WTC11 (cell line): ENCODE measurements at regions not wholly inside any gene's neighbourhood (a gene's known extent, or its start where the extent isn't known, plus 50 kb on each side); places are given as distances from the start of the nearest gene placed in this dataset.

ENCODE experiments used
- ATAC-seq: fragments of 200-7000 bp; cut with Tn5 transposase; 2 replicates; pipeline ENCODE4 v1.10.0; 2021; ENCODE audit warnings: mild to moderate bottlenecking, moderate library complexity
- CTCF ChIA-PET: fragments of 300-600 bp; sonication (Branson Sonifier 250); formaldehyde crosslinking; loops from one replicate; lab custom pipeline; 2021; ENCODE audit warnings: antibody characterized with exemption; lab: Charles Lee
- POLR2A ChIA-PET: fragments of 350-600 bp; sonication (Branson Sonifier 250); formaldehyde crosslinking; loops from one replicate; lab custom pipeline; 2021; ENCODE audit warnings: antibody characterized with exemption; lab: Charles Lee
- DNase-seq: peaks from one replicate; pipeline ENCODE4 v3.0.0; 2021; ENCODE audit warnings: low spot score
- H3K27ac Mint-ChIP-seq: 2 replicates; pipeline ENCODE4 v1.8.0; 2021; ENCODE audit warnings: mixed read lengths
- H3K27me3 Mint-ChIP-seq: 2 replicates; pipeline ENCODE4 v1.8.0; 2021; ENCODE audit warnings: low read depth, mild to moderate bottlenecking, moderate library complexity, mixed read lengths
- H3K36me3 Mint-ChIP-seq: 2 replicates; pipeline ENCODE4 v1.8.0; 2021; ENCODE audit warnings: mixed read lengths
- H3K4me1 Mint-ChIP-seq: 2 replicates; pipeline ENCODE4 v1.8.0; 2022; ENCODE audit warnings: mixed read lengths
- H3K4me3 Mint-ChIP-seq: 2 replicates; pipeline ENCODE4 v1.8.0; 2021; ENCODE audit warnings: mild to moderate bottlenecking, moderate library complexity, mixed read lengths
- H3K9me3 Mint-ChIP-seq: 2 replicates; pipeline ENCODE4 v1.8.0; 2021; ENCODE audit warnings: mixed read lengths
- ATF1 ChIP-seq: sonication (generic); formaldehyde crosslinking; IDR thresholded peaks from 2 replicates; pipeline ENCODE4 v1.8.1; 2023; ENCODE audit warnings: mild to moderate bottlenecking, moderate library complexity, missing genetic modification reagents
- ELF4 ChIP-seq: sonication (generic); formaldehyde crosslinking; IDR thresholded peaks from 2 replicates; pipeline ENCODE4 v1.8.1; 2022; ENCODE audit warnings: low read depth, mild to moderate bottlenecking, moderate library complexity, missing genetic modification reagents
- GRHL2 ChIP-seq: fragments of 250-450 bp; sonication (Bioruptor Pico); IDR thresholded peaks from 2 replicates; pipeline ENCODE4 v1.8.0; 2022; ENCODE audit warnings: mild to moderate bottlenecking, moderate library complexity; ENCODE audit not compliant: insufficient replicate concordance, severe bottlenecking
- JAZF1 ChIP-seq: fragments of 250-450 bp; sonication (Bioruptor Pico); IDR thresholded peaks from 2 replicates; pipeline ENCODE4 v1.9.0; 2021; ENCODE audit warnings: moderate library complexity, mild to moderate bottlenecking, inconsistent platforms
- JUN ChIP-seq: sonication (generic); formaldehyde crosslinking; IDR thresholded peaks from 2 replicates; pipeline ENCODE4 v1.8.0; 2023; ENCODE audit warnings: mild to moderate bottlenecking, missing genetic modification reagents
- MYBL2 ChIP-seq: sonication (generic); formaldehyde crosslinking; IDR thresholded peaks from 2 replicates; pipeline ENCODE4 v1.8.1; 2023; ENCODE audit warnings: mild to moderate bottlenecking, moderate library complexity, missing genetic modification reagents
- NFATC4 ChIP-seq: fragments of 250-450 bp; sonication (Bioruptor Pico); IDR thresholded peaks from 2 replicates; pipeline ENCODE4 v1.9.0; 2021; ENCODE audit warnings: mild to moderate bottlenecking
- PRRX2 ChIP-seq: fragments of 250-450 bp; sonication (Bioruptor Pico); IDR thresholded peaks from 2 replicates; pipeline ENCODE4 v1.8.0; 2021; ENCODE audit warnings: mild to moderate bottlenecking
- SMAD3 ChIP-seq: sonication (generic); formaldehyde crosslinking; IDR thresholded peaks from 2 replicates; pipeline ENCODE4 v1.8.0; 2022; ENCODE audit warnings: missing genetic modification reagents, mild to moderate bottlenecking, borderline replicate concordance
- TCF7 ChIP-seq: sonication (generic); formaldehyde crosslinking; IDR thresholded peaks from 2 replicates; pipeline ENCODE4 v1.8.0; 2022; ENCODE audit warnings: mild to moderate bottlenecking, low read depth, missing genetic modification reagents, moderate library complexity
- TEAD1 ChIP-seq: sonication (generic); formaldehyde crosslinking; IDR thresholded peaks from 2 replicates; pipeline ENCODE4 v1.8.0; 2022; ENCODE audit warnings: mild to moderate bottlenecking, missing genetic modification reagents
- ZNF317 ChIP-seq: sonication (generic); formaldehyde crosslinking; IDR thresholded peaks from 2 replicates; pipeline ENCODE4 v1.8.1; 2023; ENCODE audit warnings: low read depth, mild to moderate bottlenecking, moderate library complexity, missing genetic modification reagents, borderline replicate concordance
- ZNF423 ChIP-seq: fragments of 250-450 bp; sonication (Bioruptor Pico); IDR thresholded peaks from 2 replicates; pipeline ENCODE4 v2.1.2; 2022; ENCODE audit warnings: mild to moderate bottlenecking, moderate library complexity
- TF ChIP-seq, protein P1 (sequence below): sonication (generic); formaldehyde crosslinking; conservative IDR thresholded peaks from 2 replicates; pipeline ENCODE4 v1.8.1; 2022; ENCODE audit warnings: mild to moderate bottlenecking, missing genetic modification reagents
- TF ChIP-seq, protein P2 (sequence below): fragments of 250-450 bp; sonication (Bioruptor Pico); IDR thresholded peaks from 2 replicates; pipeline ENCODE4 v2.1.2; 2022; ENCODE audit warnings: mild to moderate bottlenecking, moderate library complexity
- TF ChIP-seq, protein P3 (sequence below): sonication (generic); formaldehyde crosslinking; IDR thresholded peaks from 2 replicates; pipeline ENCODE4 v1.8.0; 2023; ENCODE audit warnings: missing genetic modification reagents
- TF ChIP-seq, protein P4 (sequence below): sonication (generic); formaldehyde crosslinking; IDR thresholded peaks from 2 replicates; pipeline ENCODE4 v1.8.0; 2022; ENCODE audit warnings: mild to moderate bottlenecking, missing genetic modification reagents
- TF ChIP-seq, protein P5 (sequence below): sonication (generic); formaldehyde crosslinking; IDR thresholded peaks from 2 replicates; pipeline ENCODE4 v1.8.0; 2022; ENCODE audit warnings: mild to moderate bottlenecking, missing genetic modification reagents
- TF ChIP-seq, protein P6 (sequence below): sonication (generic); formaldehyde crosslinking; IDR thresholded peaks from 2 replicates; pipeline ENCODE4 v1.8.0; 2022; ENCODE audit warnings: mild to moderate bottlenecking, missing genetic modification reagents

DNA sequence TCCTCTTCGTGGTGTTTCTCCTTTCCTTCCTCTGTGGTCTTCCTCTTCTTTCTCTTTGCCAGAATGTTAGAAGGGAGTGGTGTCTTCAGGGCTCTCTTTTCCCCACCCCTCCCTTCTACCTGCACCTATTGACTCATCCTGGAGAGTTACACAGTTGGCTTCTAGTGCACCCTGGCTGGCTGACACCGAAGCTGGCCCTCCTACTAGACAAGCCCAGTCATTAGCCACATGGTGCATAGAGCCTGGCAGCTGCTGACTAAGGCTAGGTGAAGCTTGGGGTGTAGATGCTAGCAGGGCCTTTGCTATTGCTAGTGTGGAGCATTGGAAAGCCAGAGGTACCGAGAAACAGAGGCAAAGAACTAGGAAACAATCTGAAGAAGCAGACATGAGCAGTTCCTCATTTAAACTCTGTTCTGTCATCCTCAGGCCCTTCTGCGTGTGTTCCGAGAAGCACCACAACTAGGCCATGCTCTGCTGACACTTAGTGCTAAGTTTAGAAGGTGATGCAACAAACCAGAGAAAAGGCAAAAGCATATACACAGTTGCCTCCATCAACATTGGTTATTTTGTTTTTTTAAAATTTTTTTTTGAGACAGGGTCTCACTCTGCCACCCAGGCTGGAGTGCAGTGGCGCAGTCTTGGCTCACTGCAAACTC is 213.9 kb downstream of the BAMBI start (continued):
- TF ChIP-seq, protein P1, sequence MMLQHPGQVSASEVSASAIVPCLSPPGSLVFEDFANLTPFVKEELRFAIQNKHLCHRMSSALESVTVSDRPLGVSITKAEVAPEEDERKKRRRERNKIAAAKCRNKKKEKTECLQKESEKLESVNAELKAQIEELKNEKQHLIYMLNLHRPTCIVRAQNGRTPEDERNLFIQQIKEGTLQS (CRISPR knock-in tag): no peak
- TF ChIP-seq TEAD1 (CRISPR knock-in tag): no peak

DNA sequence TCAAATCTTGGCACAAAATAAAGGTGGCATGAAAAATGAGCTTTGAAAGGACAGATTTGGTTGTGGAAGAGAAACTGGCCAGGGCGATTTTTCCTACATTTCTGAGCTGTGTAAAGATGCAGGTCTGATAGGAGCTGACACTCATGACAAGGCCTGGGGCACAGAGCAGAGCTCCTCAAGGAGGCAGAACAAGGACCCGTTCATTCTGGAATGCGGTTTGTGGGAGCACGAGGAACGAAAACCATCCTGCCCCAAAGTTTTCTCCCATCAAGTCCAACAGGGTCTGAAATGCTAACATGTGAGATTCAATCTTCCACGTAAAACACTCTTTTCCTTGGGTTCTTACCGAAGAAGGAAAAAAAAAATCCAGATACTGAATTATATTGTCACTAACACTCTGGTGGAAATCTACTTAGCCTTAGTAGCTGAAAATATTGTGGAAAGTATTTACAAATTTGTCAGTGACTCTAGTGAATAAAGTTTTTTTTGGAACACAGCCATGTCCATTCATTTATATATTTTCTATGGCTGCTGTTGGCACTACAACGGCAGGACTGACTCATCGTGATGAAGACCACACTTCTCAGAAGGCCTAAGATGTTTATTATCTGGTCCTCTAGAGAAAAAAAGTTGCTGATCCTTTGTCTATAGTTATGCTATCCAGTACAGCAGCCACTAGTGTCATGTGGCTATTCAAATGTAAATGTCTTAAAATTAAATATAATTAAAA is 215.7 kb downstream of the BAMBI start:
- Mint-ChIP-seq H3K27me3 (no peaks in the 10 kb centered on the region), H3K36me3 (no peaks in the 10 kb centered on the region; the same call in 1 of the 2 replicates), H3K27ac (no peak overlapping the region), H3K4me3 (no peak overlapping the region), H3K4me1 (0 out of 2 replicates have a peak, but pooled peaks cover 4% of the 10 kb centered on the region), H3K9me3 (peaks cover 10% of the 10 kb centered on the region; the same call in 1 of the 2 replicates)
- ATAC-seq (no peak), DNase-seq (no peak)
- TF ChIP-seq PRRX2 (CRISPR knock-in tag) (no peak), ELF4 (CRISPR knock-in tag) (no peak), MYBL2 (CRISPR knock-in tag) (no peak), JAZF1 (no peak), JUN (no peak), SMAD3 (no peak), ZNF317 (CRISPR knock-in tag) (no peak), NFATC4 (CRISPR knock-in tag) (no peak), ATF1 (CRISPR knock-in tag) (no peak), TCF7 (CRISPR knock-in tag) (no peak), GRHL2 (CRISPR knock-in tag) (no peak), ZNF423 (CRISPR knock-in tag) (no peak)
- TF ChIP-seq, protein P2, sequence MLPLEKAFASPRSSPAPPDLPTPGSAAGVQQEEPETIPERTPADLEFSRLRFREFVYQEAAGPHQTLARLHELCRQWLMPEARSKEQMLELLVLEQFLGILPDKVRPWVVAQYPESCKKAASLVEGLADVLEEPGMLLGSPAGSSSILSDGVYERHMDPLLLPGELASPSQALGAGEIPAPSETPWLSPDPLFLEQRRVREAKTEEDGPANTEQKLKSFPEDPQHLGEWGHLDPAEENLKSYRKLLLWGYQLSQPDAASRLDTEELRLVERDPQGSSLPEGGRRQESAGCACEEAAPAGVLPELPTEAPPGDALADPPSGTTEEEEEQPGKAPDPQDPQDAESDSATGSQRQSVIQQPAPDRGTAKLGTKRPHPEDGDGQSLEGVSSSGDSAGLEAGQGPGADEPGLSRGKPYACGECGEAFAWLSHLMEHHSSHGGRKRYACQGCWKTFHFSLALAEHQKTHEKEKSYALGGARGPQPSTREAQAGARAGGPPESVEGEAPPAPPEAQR (CRISPR knock-in tag): no peak
- TF ChIP-seq, protein P3, sequence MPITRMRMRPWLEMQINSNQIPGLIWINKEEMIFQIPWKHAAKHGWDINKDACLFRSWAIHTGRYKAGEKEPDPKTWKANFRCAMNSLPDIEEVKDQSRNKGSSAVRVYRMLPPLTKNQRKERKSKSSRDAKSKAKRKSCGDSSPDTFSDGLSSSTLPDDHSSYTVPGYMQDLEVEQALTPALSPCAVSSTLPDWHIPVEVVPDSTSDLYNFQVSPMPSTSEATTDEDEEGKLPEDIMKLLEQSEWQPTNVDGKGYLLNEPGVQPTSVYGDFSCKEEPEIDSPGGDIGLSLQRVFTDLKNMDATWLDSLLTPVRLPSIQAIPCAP: no peak
- TF ChIP-seq, protein P4, sequence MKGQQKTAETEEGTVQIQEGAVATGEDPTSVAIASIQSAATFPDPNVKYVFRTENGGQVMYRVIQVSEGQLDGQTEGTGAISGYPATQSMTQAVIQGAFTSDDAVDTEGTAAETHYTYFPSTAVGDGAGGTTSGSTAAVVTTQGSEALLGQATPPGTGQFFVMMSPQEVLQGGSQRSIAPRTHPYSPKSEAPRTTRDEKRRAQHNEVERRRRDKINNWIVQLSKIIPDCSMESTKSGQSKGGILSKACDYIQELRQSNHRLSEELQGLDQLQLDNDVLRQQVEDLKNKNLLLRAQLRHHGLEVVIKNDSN (CRISPR knock-in tag): no peak
- TF ChIP-seq, protein P5, sequence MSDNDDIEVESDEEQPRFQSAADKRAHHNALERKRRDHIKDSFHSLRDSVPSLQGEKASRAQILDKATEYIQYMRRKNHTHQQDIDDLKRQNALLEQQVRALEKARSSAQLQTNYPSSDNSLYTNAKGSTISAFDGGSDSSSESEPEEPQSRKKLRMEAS (CRISPR knock-in tag): no peak
- TF ChIP-seq, protein P6, sequence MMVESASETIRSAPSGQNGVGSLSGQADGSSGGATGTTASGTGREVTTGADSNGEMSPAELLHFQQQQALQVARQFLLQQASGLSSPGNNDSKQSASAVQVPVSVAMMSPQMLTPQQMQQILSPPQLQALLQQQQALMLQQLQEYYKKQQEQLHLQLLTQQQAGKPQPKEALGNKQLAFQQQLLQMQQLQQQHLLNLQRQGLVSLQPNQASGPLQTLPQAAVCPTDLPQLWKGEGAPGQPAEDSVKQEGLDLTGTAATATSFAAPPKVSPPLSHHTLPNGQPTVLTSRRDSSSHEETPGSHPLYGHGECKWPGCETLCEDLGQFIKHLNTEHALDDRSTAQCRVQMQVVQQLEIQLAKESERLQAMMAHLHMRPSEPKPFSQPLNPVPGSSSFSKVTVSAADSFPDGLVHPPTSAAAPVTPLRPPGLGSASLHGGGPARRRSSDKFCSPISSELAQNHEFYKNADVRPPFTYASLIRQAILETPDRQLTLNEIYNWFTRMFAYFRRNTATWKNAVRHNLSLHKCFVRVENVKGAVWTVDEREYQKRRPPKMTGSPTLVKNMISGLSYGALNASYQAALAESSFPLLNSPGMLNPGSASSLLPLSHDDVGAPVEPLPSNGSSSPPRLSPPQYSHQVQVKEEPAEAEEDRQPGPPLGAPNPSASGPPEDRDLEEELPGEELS (CRISPR knock-in tag): no peak
- ChIA-PET POLR2A (no interaction called here), CTCF (interaction anchor here (0.6 kb wide), 1 partner anchor 227 kb away, joined by 3 read pairs; no protein-coding TSS in a partner anchor)
